ENCODE measurements at regions not wholly inside any gene's neighbourhood (a gene's known extent, or its start where the extent isn't known, plus 50 kb on each side); places are given as distances from the start of the nearest gene placed in this dataset.
"Not testable (repeated sequence)": the region's sequence is repeated elsewhere in the genome, so short reads cannot be mapped to it uniquely, and the experiment has no call there.

- no peak overlapping the region for H3K27ac Mint-ChIP-seq
- no peak overlapping the region for H3K4me3 Mint-ChIP-seq
- H3K36me3 Mint-ChIP-seq = no peaks in the 10 kb centered on the region
- TF ChIP-seq CTCF (conservative IDR thresholded peaks at IDR 0.05) = no peak
- no peaks in the 10 kb centered on the region for H3K4me1 Mint-ChIP-seq (ENCODE audit: unreplicated experiment)
- H3K9me3 Mint-ChIP-seq = peaks cover 11% of the 10 kb centered on the region
- no peak for DNase-seq (ENCODE audit: extremely low spot score, unreplicated experiment)
- H3K27me3 Mint-ChIP-seq = peaks cover 77% of the 10 kb centered on the region
Observed at GRCh38 chr4:3878678-3879077, 112.5 kb downstream of the ADRA2C start.

GRCh38 chr4:3879681-3880614 is 113.8 kb downstream of the ADRA2C start:
- TF ChIP-seq CTCF (conservative IDR thresholded peaks at IDR 0.05) = no peak
- Mint-ChIP-seq H3K27ac (no peak overlapping the region), H3K9me3 (peaks cover 11% of the 10 kb centered on the region), H3K36me3 (no peaks in the 10 kb centered on the region), H3K27me3 (peaks cover 77% of the 10 kb centered on the region), H3K4me1 (ENCODE audit: unreplicated experiment) (no peaks in the 10 kb centered on the region), H3K4me3 (no peak overlapping the region)
- DNase-seq (ENCODE audit: extremely low spot score, unreplicated experiment) = no peak

- peak; percentile 86 for TF ChIP-seq CTCF (conservative IDR thresholded peaks at IDR 0.05)
- Mint-ChIP-seq H3K27me3 (peaks cover 73% of the 10 kb centered on the region), H3K27ac (no peak overlapping the region), H3K4me3 (no peak overlapping the region), H3K4me1 (ENCODE audit: unreplicated experiment) (no peaks in the 10 kb centered on the region), H3K9me3 (peaks cover 11% of the 10 kb centered on the region), H3K36me3 (no peaks in the 10 kb centered on the region)
- peak; percentile 87 for DNase-seq (ENCODE audit: extremely low spot score, unreplicated experiment)
Observed at GRCh38 chr4:3880615-3881120, 114.5 kb downstream of the ADRA2C start.

DNA sequence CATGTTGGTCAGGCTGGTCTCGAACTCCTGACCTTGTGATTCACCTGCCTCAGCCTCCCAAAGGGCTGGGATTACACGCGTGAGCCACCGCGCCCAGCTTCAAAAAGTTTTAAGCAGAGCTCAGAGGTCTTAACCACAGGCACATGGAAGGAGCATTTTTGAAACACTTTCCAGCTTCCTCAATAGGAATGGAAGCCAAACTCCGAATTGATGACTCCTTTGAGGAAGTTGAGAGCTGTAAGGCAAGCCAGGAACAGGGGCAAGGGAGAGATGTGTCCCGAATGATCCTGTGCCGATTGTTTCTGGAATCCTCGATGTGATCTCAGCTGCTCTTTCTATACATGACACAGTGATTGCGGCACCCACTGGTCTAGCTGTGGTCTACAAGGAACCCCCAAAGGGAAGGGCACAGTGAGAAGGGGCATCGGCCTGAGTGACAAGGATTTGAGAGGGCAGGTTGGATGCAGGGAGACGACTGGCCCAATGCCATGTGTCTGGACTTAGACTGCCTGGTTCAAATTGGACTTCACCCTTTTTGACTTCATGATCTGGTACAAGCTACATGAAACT is 116.2 kb downstream of the ADRA2C start:
- H3K4me3 Mint-ChIP-seq; H3K9me3 Mint-ChIP-seq; H3K4me1 Mint-ChIP-seq (ENCODE audit: unreplicated experiment); H3K36me3 Mint-ChIP-seq; DNase-seq (ENCODE audit: extremely low spot score, unreplicated experiment); H3K27ac Mint-ChIP-seq: not testable (repeated sequence)
- H3K27me3 Mint-ChIP-seq = peaks cover 79% of the 10 kb centered on the region

DNA sequence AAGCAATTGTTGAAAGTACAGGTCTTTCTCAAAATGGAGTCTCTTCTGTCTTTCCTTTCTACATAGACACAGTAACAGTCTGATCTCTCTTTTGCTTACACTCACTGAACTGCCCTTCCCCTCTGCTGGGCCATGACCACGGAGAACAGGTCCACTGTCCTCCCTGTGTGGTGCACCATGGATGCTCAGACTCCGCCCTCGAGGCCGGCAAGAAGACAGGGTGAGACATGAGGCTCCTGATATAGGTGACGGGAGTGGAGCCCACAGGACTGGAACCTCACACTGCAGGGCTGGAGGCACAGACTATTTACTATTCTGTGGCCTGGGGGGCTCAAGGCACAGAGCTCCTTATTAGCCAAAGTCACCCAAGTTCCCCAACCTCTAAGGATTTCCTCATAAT is 118.1 kb downstream of the ADRA2C start:
- not testable (repeated sequence) for H3K4me1 Mint-ChIP-seq (ENCODE audit: unreplicated experiment); H3K4me3 Mint-ChIP-seq; H3K36me3 Mint-ChIP-seq; DNase-seq (ENCODE audit: extremely low spot score, unreplicated experiment); H3K27ac Mint-ChIP-seq; H3K9me3 Mint-ChIP-seq
- H3K27me3 Mint-ChIP-seq = peaks cover 65% of the 10 kb centered on the region

GRCh38 chr4:3893590-3893989 is 127.4 kb downstream of the ADRA2C start:
- peak; percentile 46 for TF ChIP-seq CTCF (conservative IDR thresholded peaks at IDR 0.05)
- H3K4me1 Mint-ChIP-seq (ENCODE audit: unreplicated experiment); H3K36me3 Mint-ChIP-seq; H3K27ac Mint-ChIP-seq; H3K9me3 Mint-ChIP-seq; H3K4me3 Mint-ChIP-seq; DNase-seq (ENCODE audit: extremely low spot score, unreplicated experiment): not testable (repeated sequence)
- peaks cover 34% of the 10 kb centered on the region for H3K27me3 Mint-ChIP-seq

- H3K4me1 Mint-ChIP-seq (ENCODE audit: unreplicated experiment); H3K36me3 Mint-ChIP-seq; DNase-seq (ENCODE audit: extremely low spot score, unreplicated experiment); H3K27ac Mint-ChIP-seq; H3K9me3 Mint-ChIP-seq; H3K4me3 Mint-ChIP-seq: not testable (repeated sequence)
- peaks cover 29% of the 10 kb centered on the region for H3K27me3 Mint-ChIP-seq
Observed at GRCh38 chr4:3894086-3894959, 128.1 kb downstream of the ADRA2C start.
